PC-9 (cell line): ENCODE measurements at regions not wholly inside any gene's neighbourhood (a gene's known extent, or its start where the extent isn't known, plus 50 kb on each side); places are given as distances from the start of the nearest gene placed in this dataset.

Experiments used
- CTCF ChIP-seq: fragments of 200-600 bp; sonication (generic); conservative IDR thresholded peaks from 2 replicates; pipeline ENCODE4 v1.6.1; 2017; ENCODE audit warnings: mixed run types, antibody characterized with exemption, mild to moderate bottlenecking, moderate library complexity
- EZH2 ChIP-seq: fragments of 200-600 bp; sonication (generic); IDR thresholded peaks from 2 replicates; pipeline ENCODE4 v1.8.0; 2017; ENCODE audit warnings: antibody characterized with exemption, low read depth

DNA sequence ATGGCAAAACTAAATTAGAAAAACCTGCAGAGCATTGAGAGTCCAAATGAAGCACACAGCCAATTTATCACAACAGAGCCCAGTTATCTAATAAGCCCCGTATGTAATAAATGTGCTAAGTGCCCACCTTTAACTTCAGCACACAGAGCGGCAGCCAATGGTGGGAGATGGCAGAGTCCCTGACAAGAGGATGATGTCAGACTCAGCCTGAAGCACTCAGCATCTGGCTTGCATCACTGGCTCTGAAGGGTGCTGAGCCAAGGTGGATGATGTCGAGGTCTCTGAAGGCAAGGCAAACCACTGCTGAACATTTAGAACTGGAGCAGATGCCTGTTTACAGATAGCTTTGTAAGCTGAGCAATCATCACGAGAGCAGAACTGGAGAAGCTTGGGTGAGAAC, 118.3 kb downstream of the NUF2 start:
- TF ChIP-seq CTCF (no peak), EZH2 (no peak)
